Tongue (tissue), 1 donor: ENCODE measurements at regions not wholly inside any gene's neighbourhood (a gene's known extent, or its start where the extent isn't known, plus 50 kb on each side); places are given as distances from the start of the nearest gene placed in this dataset.
A peak's percentile ranks its signal among the peaks of the same experiment; 100 is the strongest.

Experiments used
- DNase-seq: peaks from one replicate; pipeline ENCODE4 v3.0.0-alpha.2; 2015

- DNase-seq = no peak
Observed at GRCh38 chr6:1485678-1486077, 96.3 kb downstream of the FOXF2 start.

GRCh38 chr6:1486387-1486786 lies 97.0 kb downstream of the FOXF2 start:
- no peak for DNase-seq

- DNase-seq = no peak
Observed at GRCh38 chr6:1487239-1487638, 97.9 kb downstream of the FOXF2 start.

GRCh38 chr6:1491025-1491424 lies 101.6 kb downstream of the FOXF2 start:
- DNase-seq = no peak

- DNase-seq = no peak
Observed at GRCh38 chr6:1491591-1492319, 102.4 kb downstream of the FOXF2 start.

GRCh38 chr6:1494671-1495070 lies 105.3 kb downstream of the FOXF2 start:
- no peak for DNase-seq

GRCh38 chr6:1495344-1495743 lies 106.0 kb downstream of the FOXF2 start:
- no peak for DNase-seq

- no peak for DNase-seq
Observed at GRCh38 chr6:1496092-1496491, 106.7 kb downstream of the FOXF2 start.

- peak; percentile 75 for DNase-seq
Observed at GRCh38 chr6:1496836-1497760, 107.7 kb downstream of the FOXF2 start.

GRCh38 chr6:1497761-1498105 lies 108.4 kb downstream of the FOXF2 start:
- DNase-seq = no peak

- no peak for DNase-seq
Observed at GRCh38 chr6:1498491-1499113, 109.2 kb downstream of the FOXF2 start.

- peak; percentile 69 for DNase-seq
Observed at GRCh38 chr6:1499777-1500176, 109.9 kb upstream of the FOXC1 start.

- no peak for DNase-seq
Observed at GRCh38 chr6:1500913-1501312, 108.8 kb upstream of the FOXC1 start.

GRCh38 chr6:1502041-1502440 lies 107.7 kb upstream of the FOXC1 start:
- no peak for DNase-seq

- no peak for DNase-seq
Observed at GRCh38 chr6:1503811-1504210, 105.9 kb upstream of the FOXC1 start.

GRCh38 chr6:1504465-1504864 lies 105.2 kb upstream of the FOXC1 start:
- no peak for DNase-seq

GRCh38 chr6:1507251-1507650 lies 102.5 kb upstream of the FOXC1 start:
- no peak for DNase-seq

GRCh38 chr6:1509241-1509640 lies 100.5 kb upstream of the FOXC1 start:
- no peak for DNase-seq

GRCh38 chr6:1510239-1510638 lies 99.5 kb upstream of the FOXC1 start:
- no peak for DNase-seq

- no peak for DNase-seq
Observed at GRCh38 chr6:1513215-1513780, 96.4 kb upstream of the FOXC1 start.

GRCh38 chr6:1514078-1514477 lies 95.6 kb upstream of the FOXC1 start:
- DNase-seq = no peak

GRCh38 chr6:1515280-1515679 lies 94.4 kb upstream of the FOXC1 start:
- DNase-seq = no peak

GRCh38 chr6:1515781-1516180 lies 93.9 kb upstream of the FOXC1 start:
- no peak for DNase-seq
